Neural progenitor cell (in vitro differentiated cells): ENCODE measurements at regions not wholly inside any gene's neighbourhood (a gene's known extent, or its start where the extent isn't known, plus 50 kb on each side); places are given as distances from the start of the nearest gene placed in this dataset.
"Not testable (repeated sequence)": the region's sequence is repeated elsewhere in the genome, so short reads cannot be mapped to it uniquely, and the experiment has no call there.

Experiments used
- DNase-seq: peaks from one replicate; pipeline ENCODE4 v3.0.0-alpha.2; 2016; ENCODE audit warnings: low spot score
- H2AFZ ChIP-seq: fragments of 200-600 bp; sonication (generic); replicated peaks from 2 replicates; pipeline ENCODE4 v1.6.1; 2016; ENCODE audit warnings: antibody characterized with exemption
- H3F3A ChIP-seq: fragments of 200-600 bp; sonication (generic); 2 replicates; pipeline ENCODE4 v1.6.1; 2016; ENCODE audit warnings: antibody characterized with exemption, low read depth
- H3K27ac ChIP-seq: fragments of 200-600 bp; sonication (generic); 2 replicates; pipeline ENCODE4 v1.5.1; 2016; ENCODE audit warnings: mild to moderate bottlenecking
- H3K27me3 ChIP-seq: fragments of 200-600 bp; sonication (generic); 2 replicates; pipeline ENCODE4 v1.6.1; 2016; ENCODE audit warnings: mild to moderate bottlenecking, moderate library complexity
- H3K36me3 ChIP-seq: fragments of 200-600 bp; sonication (generic); 2 replicates; pipeline ENCODE4 v1.5.1; 2016
- H3K4me1 ChIP-seq: fragments of 200-600 bp; sonication (generic); 2 replicates; pipeline ENCODE4 v1.6.1; 2016; ENCODE audit warnings: mixed run types
- H3K4me2 ChIP-seq: fragments of 200-600 bp; sonication (generic); 2 replicates; pipeline ENCODE4 v1.6.1; 2016
- H3K4me3 ChIP-seq: fragments of 200-600 bp; sonication (generic); 2 replicates; pipeline ENCODE4 v1.5.1; 2016
- H3K79me2 ChIP-seq: fragments of 200-600 bp; sonication (generic); 2 replicates; pipeline ENCODE4 v1.6.1; 2016; ENCODE audit warnings: low read depth
- H3K9ac ChIP-seq: fragments of 200-600 bp; sonication (generic); 2 replicates; pipeline ENCODE4 v1.6.1; 2016
- H3K9me3 ChIP-seq: fragments of 200-600 bp; sonication (generic); 2 replicates; pipeline ENCODE4 v1.5.1; 2016; ENCODE audit warnings: low read depth
- H4K20me1 ChIP-seq: fragments of 200-600 bp; sonication (generic); 2 replicates; pipeline ENCODE4 v1.6.1; 2016; ENCODE audit warnings: low read depth
- H3K27ac Mint-ChIP-seq: 3 replicates; pipeline ENCODE4 v1.8.0; 2021; ENCODE audit warnings: mixed read lengths
- H3K27me3 Mint-ChIP-seq: 2 replicates; pipeline ENCODE4 v1.8.0; 2022; ENCODE audit warnings: low read depth, mild to moderate bottlenecking, inconsistent platforms, moderate library complexity, mixed read lengths; ENCODE audit not compliant: insufficient read depth
- H3K36me3 Mint-ChIP-seq: 3 replicates; pipeline ENCODE4 v1.8.0; 2021; ENCODE audit warnings: mixed read lengths
- H3K4me1 Mint-ChIP-seq: 3 replicates; pipeline ENCODE4 v1.8.0; 2021; ENCODE audit warnings: mixed read lengths
- H3K4me3 Mint-ChIP-seq: 3 replicates; pipeline ENCODE4 v1.8.0; 2021; ENCODE audit warnings: mild to moderate bottlenecking, moderate library complexity, mixed read lengths
- H3K9me3 Mint-ChIP-seq: 3 replicates; pipeline ENCODE4 v1.8.0; 2020; ENCODE audit warnings: mixed read lengths
- CTCF ChIP-seq: fragments of 200-600 bp; sonication (generic); IDR thresholded peaks from 2 replicates; pipeline ENCODE4 v1.5.1; 2017; ENCODE audit warnings: antibody characterized with exemption, mild to moderate bottlenecking

- H3K9me3 ChIP-seq, H3K27ac Mint-ChIP-seq, H3K4me3 Mint-ChIP-seq, H3K27me3 Mint-ChIP-seq, H3K36me3 Mint-ChIP-seq, H3K9me3 Mint-ChIP-seq, H3K79me2 ChIP-seq, H3K4me3 ChIP-seq, H4K20me1 ChIP-seq, H3K27me3 ChIP-seq, DNase-seq, H3K4me1 Mint-ChIP-seq, H3K4me1 ChIP-seq, H3K36me3 ChIP-seq, H3F3A ChIP-seq, H3K9ac ChIP-seq, H3K27ac ChIP-seq, H2AFZ ChIP-seq, H3K4me2 ChIP-seq: not testable (repeated sequence)
- TF ChIP-seq CTCF = peak; percentile 45
Measured at GRCh38 chr2:87229091-87229689, 207.5 kb upstream of the PLGLB1 start.

GRCh38 chr2:87229964-87230363, 208.3 kb upstream of the PLGLB1 start:
- H4K20me1 ChIP-seq, H3K79me2 ChIP-seq, H3K27me3 ChIP-seq, H3K36me3 Mint-ChIP-seq, H3K4me1 Mint-ChIP-seq, H3F3A ChIP-seq, H3K27me3 Mint-ChIP-seq, H3K9ac ChIP-seq, H3K9me3 Mint-ChIP-seq, H3K4me3 ChIP-seq, H3K4me3 Mint-ChIP-seq, H3K9me3 ChIP-seq, DNase-seq, H3K27ac Mint-ChIP-seq, H3K4me2 ChIP-seq, H3K4me1 ChIP-seq, H2AFZ ChIP-seq, H3K36me3 ChIP-seq, H3K27ac ChIP-seq: not testable (repeated sequence)

- H3K4me3 ChIP-seq, H3F3A ChIP-seq, H3K27ac ChIP-seq, H3K4me1 Mint-ChIP-seq, H3K4me1 ChIP-seq, H3K36me3 ChIP-seq, H3K4me2 ChIP-seq, H3K27me3 Mint-ChIP-seq, H3K27ac Mint-ChIP-seq, H3K27me3 ChIP-seq, H3K36me3 Mint-ChIP-seq, H3K9me3 Mint-ChIP-seq, H4K20me1 ChIP-seq, H3K9me3 ChIP-seq, H3K9ac ChIP-seq, DNase-seq, H3K79me2 ChIP-seq, H3K4me3 Mint-ChIP-seq, H2AFZ ChIP-seq: not testable (repeated sequence)
Measured at GRCh38 chr2:87235333-87235981, 213.8 kb upstream of the PLGLB1 start.

GRCh38 chr2:87237570-87238336, 216.1 kb upstream of the PLGLB1 start:
- H3K4me3 ChIP-seq, DNase-seq, H3K27me3 ChIP-seq, H3K9me3 Mint-ChIP-seq, H2AFZ ChIP-seq, H3K27ac ChIP-seq, H3K36me3 Mint-ChIP-seq, H3K27ac Mint-ChIP-seq, H3K79me2 ChIP-seq, H3F3A ChIP-seq, H3K9me3 ChIP-seq, H3K27me3 Mint-ChIP-seq, H3K4me3 Mint-ChIP-seq, H3K4me2 ChIP-seq, H3K4me1 ChIP-seq, H3K36me3 ChIP-seq, H3K9ac ChIP-seq, H4K20me1 ChIP-seq, H3K4me1 Mint-ChIP-seq: not testable (repeated sequence)

GRCh38 chr2:87239558-87240215, 218.0 kb upstream of the PLGLB1 start:
- H3K27me3 ChIP-seq, H3K4me1 ChIP-seq, H3K4me3 ChIP-seq, H4K20me1 ChIP-seq, H3K27ac ChIP-seq, H3K9me3 ChIP-seq, H3K4me3 Mint-ChIP-seq, H3K9ac ChIP-seq, H3F3A ChIP-seq, H3K36me3 Mint-ChIP-seq, H3K36me3 ChIP-seq, DNase-seq, H3K4me2 ChIP-seq, H3K4me1 Mint-ChIP-seq, H3K9me3 Mint-ChIP-seq, H2AFZ ChIP-seq, H3K79me2 ChIP-seq, H3K27ac Mint-ChIP-seq, H3K27me3 Mint-ChIP-seq: not testable (repeated sequence)

GRCh38 chr2:87246066-87246717, 224.5 kb upstream of the PLGLB1 start:
- H3K9ac ChIP-seq, H3K4me3 ChIP-seq, H3K27ac Mint-ChIP-seq, H4K20me1 ChIP-seq, H3K4me2 ChIP-seq, H3K27me3 Mint-ChIP-seq, H3K4me3 Mint-ChIP-seq, H3K36me3 Mint-ChIP-seq, H3K4me1 ChIP-seq, H2AFZ ChIP-seq, H3K4me1 Mint-ChIP-seq, H3K9me3 Mint-ChIP-seq, H3K36me3 ChIP-seq, DNase-seq, H3K79me2 ChIP-seq, H3K27ac ChIP-seq, H3F3A ChIP-seq, H3K27me3 ChIP-seq, H3K9me3 ChIP-seq: not testable (repeated sequence)

GRCh38 chr2:87252046-87252445, 230.4 kb upstream of the PLGLB1 start:
- not testable (repeated sequence) for DNase-seq, H3K36me3 Mint-ChIP-seq

More at GRCh38 chr2:87252046-87252445, 230.4 kb upstream of the PLGLB1 start:
- not testable (repeated sequence) for H2AFZ ChIP-seq, H3K4me1 Mint-ChIP-seq, H3K4me3 ChIP-seq, H3K9me3 ChIP-seq, H3K9me3 Mint-ChIP-seq, H3K27me3 ChIP-seq, H3K27me3 Mint-ChIP-seq, H3K4me3 Mint-ChIP-seq, H3K79me2 ChIP-seq, H4K20me1 ChIP-seq, H3K27ac ChIP-seq, H3F3A ChIP-seq, H3K4me1 ChIP-seq, H3K27ac Mint-ChIP-seq, H3K36me3 ChIP-seq, H3K9ac ChIP-seq, H3K4me2 ChIP-seq
